HL-60 (cell line): ENCODE measurements at regions not wholly inside any gene's neighbourhood (a gene's known extent, or its start where the extent isn't known, plus 50 kb on each side); places are given as distances from the start of the nearest gene placed in this dataset.

ENCODE experiments used
- DNase-seq, 2 experiments: peaks; one replicate each; pipeline ENCODE4 v3.0.0-alpha.2; 2010 to 2020; ENCODE audit warnings: low read depth in 1 of 2, low spot score in 1 of 2
- H3K27ac ChIP-seq: fragments of 250-450 bp; sonication (Bioruptor Pico); replicated peaks from 2 replicates; pipeline ENCODE4 v1.5.1; 2020; ENCODE audit warnings: mild to moderate bottlenecking, moderate library complexity
- H3K27me3 ChIP-seq: fragments of 250-450 bp; sonication (Bioruptor Pico); 2 replicates; pipeline ENCODE4 v1.5.1; 2021; ENCODE audit warnings: mild to moderate bottlenecking, moderate library complexity; ENCODE audit not compliant: insufficient read depth, poor library complexity, severe bottlenecking
- H3K4me3 ChIP-seq: replicated peaks from 2 replicates; pipeline ENCODE4 v1.5.1; 2011; ENCODE audit warnings: mild to moderate bottlenecking, control low read depth, low read length; ENCODE audit not compliant: insufficient read depth
- CTCF ChIP-seq: IDR thresholded peaks from one replicate; pipeline ENCODE4 v1.5.1; 2011; ENCODE audit warnings: low read length, control low read depth, inconsistent platforms; ENCODE audit not compliant: insufficient read depth
- GABPA ChIP-seq: IDR thresholded peaks from 2 replicates; pipeline ENCODE4 v1.6.1; 2012; ENCODE audit warnings: low read depth
- POLR2AphosphoS5 ChIP-seq: IDR thresholded peaks from 2 replicates; pipeline ENCODE4 v1.6.1; 2012; ENCODE audit warnings: low read depth
- REST ChIP-seq: IDR thresholded peaks from 2 replicates; pipeline ENCODE4 v1.6.1; 2012; ENCODE audit warnings: low read depth; ENCODE audit not compliant: insufficient replicate concordance
- SPI1 ChIP-seq: IDR thresholded peaks from 2 replicates; pipeline ENCODE4 v1.6.1; 2012; ENCODE audit warnings: low read depth, mild to moderate bottlenecking, borderline replicate concordance

GRCh38 chr5:96590796-96591195 lies 71.4 kb upstream of the CAST start:
- TF ChIP-seq POLR2AphosphoS5 (no peak), GABPA (no peak), REST (no peak), SPI1 (no peak), CTCF (no peak)
- H3K27me3 ChIP-seq: no peaks in the 10 kb centered on the region
- no peak overlapping the region for H3K4me3 ChIP-seq
- no peak for DNase-seq
- H3K27ac ChIP-seq: no peak overlapping the region

- no peak for DNase-seq
- Histone ChIP-seq H3K4me3 (no peak overlapping the region), H3K27ac (no peak overlapping the region), H3K27me3 (no peaks in the 10 kb centered on the region)
- TF ChIP-seq POLR2AphosphoS5 (no peak), REST (no peak), GABPA (no peak), CTCF (no peak)
Observed at GRCh38 chr5:96595300-96596090, 66.7 kb upstream of the CAST start.

- TF ChIP-seq CTCF (no peak), SPI1 (no peak), REST (no peak), GABPA (no peak), POLR2AphosphoS5 (no peak)
- H3K27ac ChIP-seq: no peak overlapping the region
- no peaks in the 10 kb centered on the region for H3K27me3 ChIP-seq
- no peak for DNase-seq
- no peak overlapping the region for H3K4me3 ChIP-seq
Observed at GRCh38 chr5:96597438-96598020, 64.6 kb upstream of the CAST start.
